ENCODE measurements at regions not wholly inside any gene's neighbourhood (a gene's known extent, or its start where the extent isn't known, plus 50 kb on each side); places are given as distances from the start of the nearest gene placed in this dataset.

GRCh38 chr10:71077143-71077581 is 135.2 kb upstream of the UNC5B start:
- Histone ChIP-seq H3K9me3 (no peaks in the 10 kb centered on the region), H3K27me3 (no peaks in the 10 kb centered on the region), H3K4me3 (no peak overlapping the region), H3K27ac (no peak overlapping the region), H3K36me3 (no peaks in the 10 kb centered on the region), H3K4me1 (no peaks in the 10 kb centered on the region)
- TF ChIP-seq CTCF (IDR thresholded peaks at IDR 0.05) = no peak
- intact Hi-C loops (cut with DNase I) = no loop called here
- DNase-seq (ENCODE audit: low spot score in 2 of 2) = peak in 1 of 2 donors; percentile 58

- no peaks in the 10 kb centered on the region for H3K36me3 ChIP-seq
- no peaks in the 10 kb centered on the region for H3K9me3 ChIP-seq
- H3K4me1 ChIP-seq = no peaks in the 10 kb centered on the region
- peak in 1 of 2 donors; percentile 39 for DNase-seq (ENCODE audit: low spot score in 2 of 2)
- no peaks in the 10 kb centered on the region for H3K27me3 ChIP-seq
- no peak overlapping the region for H3K4me3 ChIP-seq
- TF ChIP-seq CTCF (IDR thresholded peaks at IDR 0.05) = no peak
- H3K27ac ChIP-seq = no peak overlapping the region
- intact Hi-C loops (cut with DNase I) = no loop called here
These were observed 134.4 kb upstream of the UNC5B start for GRCh38 chr10:71077796-71078453.

- Histone ChIP-seq H3K9me3 (no peaks in the 10 kb centered on the region), H3K27ac (no peak overlapping the region), H3K27me3 (no peaks in the 10 kb centered on the region), H3K36me3 (no peaks in the 10 kb centered on the region), H3K4me3 (no peak overlapping the region), H3K4me1 (no peaks in the 10 kb centered on the region)
- DNase-seq (ENCODE audit: low spot score in 2 of 2) = peak in 1 of 2 donors; percentile 56
- intact Hi-C loops (cut with DNase I) = no loop called here
- TF ChIP-seq CTCF (IDR thresholded peaks at IDR 0.05) = no peak
These were observed 133.8 kb upstream of the UNC5B start for GRCh38 chr10:71078454-71079145.

- H3K4me1 ChIP-seq = no peaks in the 10 kb centered on the region
- H3K27ac ChIP-seq = no peak overlapping the region
- no peak overlapping the region for H3K4me3 ChIP-seq
- no peaks in the 10 kb centered on the region for H3K9me3 ChIP-seq
- peak in 1 of 2 donors; percentile 46 for DNase-seq (ENCODE audit: low spot score in 2 of 2)
- intact Hi-C loops (cut with DNase I) = no loop called here
- no peaks in the 10 kb centered on the region for H3K36me3 ChIP-seq
- no peaks in the 10 kb centered on the region for H3K27me3 ChIP-seq
- TF ChIP-seq CTCF (IDR thresholded peaks at IDR 0.05) = no peak
These were observed 132.5 kb upstream of the UNC5B start for GRCh38 chr10:71079761-71080380.

GRCh38 chr10:71080381-71081228 is 131.8 kb upstream of the UNC5B start:
- no peaks in the 10 kb centered on the region for H3K36me3 ChIP-seq
- no peaks in the 10 kb centered on the region for H3K27me3 ChIP-seq
- H3K27ac ChIP-seq = no peak overlapping the region
- no peaks in the 10 kb centered on the region for H3K4me1 ChIP-seq
- H3K9me3 ChIP-seq = no peaks in the 10 kb centered on the region
- no peak overlapping the region for H3K4me3 ChIP-seq
- peak in 1 of 2 donors; percentile 44 for DNase-seq (ENCODE audit: low spot score in 2 of 2)
- TF ChIP-seq CTCF (IDR thresholded peaks at IDR 0.05) = no peak
- intact Hi-C loops (cut with DNase I) = no loop called here
